HAP-1 (cell line): ENCODE measurements at regions not wholly inside any gene's neighbourhood (a gene's known extent, or its start where the extent isn't known, plus 50 kb on each side); places are given as distances from the start of the nearest gene placed in this dataset.
"Not testable (repeated sequence)": the region's sequence is repeated elsewhere in the genome, so short reads cannot be mapped to it uniquely, and the experiment has no call there.

Experiments used
- DNase-seq, 2 experiments: peaks; one replicate each; pipeline ENCODE4 v3.0.0-alpha.2; 2016 to 2020; ENCODE audit warnings: low spot score in 2 of 2
- H3K27me3 ChIP-seq: fragments of 250-450 bp; sonication (Bioruptor Pico); 2 replicates; pipeline ENCODE4 v1.5.1; 2020; ENCODE audit warnings: low read depth, mild to moderate bottlenecking, moderate library complexity
- H3K36me3 ChIP-seq: fragments of 250-450 bp; sonication (Bioruptor Pico); replicated peaks from 2 replicates; pipeline ENCODE4 v1.5.1; 2020; ENCODE audit warnings: mild to moderate bottlenecking
- H3K4me1 ChIP-seq: fragments of 250-450 bp; sonication (Bioruptor Pico); 2 replicates; pipeline ENCODE4 v1.5.1; 2020; ENCODE audit warnings: mild to moderate bottlenecking
- H3K4me3 ChIP-seq: fragments of 250-450 bp; sonication (Bioruptor Pico); 2 replicates; pipeline ENCODE4 v1.5.1; 2020; ENCODE audit warnings: mild to moderate bottlenecking, moderate library complexity
- H3K9me3 ChIP-seq: fragments of 250-450 bp; sonication (Bioruptor Pico); 2 replicates; pipeline ENCODE4 v1.5.1; 2020; ENCODE audit warnings: mild to moderate bottlenecking, moderate library complexity
- in situ Hi-C: fragments of 300-500 bp; cut with MboI; formaldehyde crosslinking; loops from 3 replicates; pipeline ENCODE4 v1.14.3; 2020; ENCODE audit warnings: low sequenced_read_pairs, inconsistent platforms, mixed read lengths

- no peak overlapping the region for H3K4me3 ChIP-seq
- H3K9me3 ChIP-seq: no peaks in the 10 kb centered on the region
- DNase-seq: peak in 1 of 2 experiments; percentile 7
- in situ Hi-C loops: no loop called here
- H3K4me1 ChIP-seq: no peaks in the 10 kb centered on the region
- no peaks in the 10 kb centered on the region for H3K36me3 ChIP-seq
- no peaks in the 10 kb centered on the region for H3K27me3 ChIP-seq
Observed at GRCh38 chr1:118589238-118589846, 398.8 kb downstream of the TBX15 start.

DNA sequence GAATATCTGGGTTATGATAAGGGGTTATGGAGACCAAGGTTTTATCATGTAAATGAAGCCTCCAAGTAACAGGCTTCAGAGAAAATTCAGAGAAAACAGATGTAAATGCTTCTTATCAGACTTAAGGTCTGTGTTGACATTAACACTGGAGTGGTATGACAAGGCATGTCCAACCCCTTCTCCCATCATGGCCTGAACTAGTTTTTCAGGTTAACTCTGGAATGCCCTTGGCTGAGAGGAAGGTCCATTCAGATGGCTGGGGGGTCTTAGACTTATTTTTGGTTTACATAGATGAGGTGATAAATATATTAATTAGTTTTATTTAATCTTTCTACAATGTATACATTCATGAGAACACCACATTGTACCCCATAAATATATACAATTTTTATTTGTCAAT is 399.6 kb downstream of the TBX15 start:
- in situ Hi-C loops: no loop called here
- Histone ChIP-seq H3K9me3 (no peaks in the 10 kb centered on the region), H3K4me1 (no peaks in the 10 kb centered on the region), H3K4me3 (no peak overlapping the region), H3K27me3 (no peaks in the 10 kb centered on the region), H3K36me3 (no peaks in the 10 kb centered on the region)
- no peak for DNase-seq

- no peaks in the 10 kb centered on the region for H3K36me3 ChIP-seq
- no peak overlapping the region for H3K4me3 ChIP-seq
- H3K27me3 ChIP-seq: no peaks in the 10 kb centered on the region
- in situ Hi-C loops: no loop called here
- DNase-seq: no peak
- no peaks in the 10 kb centered on the region for H3K9me3 ChIP-seq
- no peaks in the 10 kb centered on the region for H3K4me1 ChIP-seq
Observed at GRCh38 chr1:118578276-118578675, 393.2 kb upstream of the SPAG17 start.

GRCh38 chr1:118575060-118575459 is 390.0 kb upstream of the SPAG17 start:
- H3K4me3 ChIP-seq: no peak overlapping the region
- H3K36me3 ChIP-seq: no peaks in the 10 kb centered on the region
- in situ Hi-C loops: no loop called here
- H3K9me3 ChIP-seq: no peaks in the 10 kb centered on the region
- no peaks in the 10 kb centered on the region for H3K4me1 ChIP-seq
- DNase-seq: no peak
- no peaks in the 10 kb centered on the region for H3K27me3 ChIP-seq

GRCh38 chr1:118564961-118565703 is 380.1 kb upstream of the SPAG17 start:
- Histone ChIP-seq H3K4me3 (no peak overlapping the region), H3K4me1 (no peaks in the 10 kb centered on the region; the same call in 1 of the 2 replicates), H3K36me3 (no peaks in the 10 kb centered on the region), H3K27me3 (no peaks in the 10 kb centered on the region), H3K9me3 (no peaks in the 10 kb centered on the region)
- peak in 1 of 2 experiments; percentile 8 for DNase-seq
- in situ Hi-C loops: no loop called here

GRCh38 chr1:118563981-118564951 is 379.2 kb upstream of the SPAG17 start:
- Histone ChIP-seq H3K36me3 (no peaks in the 10 kb centered on the region), H3K4me1 (no peaks in the 10 kb centered on the region; the same call in 1 of the 2 replicates), H3K9me3 (no peaks in the 10 kb centered on the region), H3K4me3 (no peak overlapping the region), H3K27me3 (no peaks in the 10 kb centered on the region)
- in situ Hi-C loops: no loop called here
- DNase-seq: peak; percentile 3 to 10

DNA sequence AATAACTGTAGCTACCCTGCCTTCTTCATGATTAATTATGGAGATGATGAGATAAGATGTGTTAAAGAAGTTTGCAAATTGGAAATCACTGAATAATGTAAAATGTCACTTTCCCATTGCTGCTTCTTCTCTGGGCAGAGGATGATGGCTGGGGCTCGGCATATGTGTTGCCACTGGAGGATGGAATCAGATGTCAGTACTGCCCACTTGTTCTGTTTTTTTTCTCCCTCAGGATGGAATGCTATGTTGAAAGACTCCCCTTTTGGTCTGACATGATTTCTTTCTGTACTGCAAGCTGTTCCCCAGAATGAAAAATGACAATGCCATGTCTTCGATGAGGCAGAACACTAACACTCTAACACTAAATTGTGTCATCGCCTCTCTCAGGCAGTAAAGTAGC is 373.9 kb upstream of the SPAG17 start:
- DNase-seq: no peak
- Histone ChIP-seq H3K36me3 (no peaks in the 10 kb centered on the region), H3K27me3 (no peaks in the 10 kb centered on the region), H3K9me3 (no peaks in the 10 kb centered on the region), H3K4me3 (no peak overlapping the region), H3K4me1 (no peaks in the 10 kb centered on the region)
- in situ Hi-C loops: no loop called here

GRCh38 chr1:118556936-118557335 is 371.9 kb upstream of the SPAG17 start:
- in situ Hi-C loops: no loop called here
- Histone ChIP-seq H3K4me1 (no peaks in the 10 kb centered on the region), H3K9me3 (no peaks in the 10 kb centered on the region), H3K4me3 (no peak overlapping the region), H3K36me3 (no peaks in the 10 kb centered on the region), H3K27me3 (no peaks in the 10 kb centered on the region)
- DNase-seq: no peak

- Histone ChIP-seq H3K4me1 (no peaks in the 10 kb centered on the region), H3K36me3 (no peaks in the 10 kb centered on the region), H3K4me3 (no peak overlapping the region), H3K9me3 (no peaks in the 10 kb centered on the region), H3K27me3 (no peaks in the 10 kb centered on the region)
- in situ Hi-C loops: no loop called here
- DNase-seq: no peak
Observed at GRCh38 chr1:118555638-118556037, 370.6 kb upstream of the SPAG17 start.

DNA sequence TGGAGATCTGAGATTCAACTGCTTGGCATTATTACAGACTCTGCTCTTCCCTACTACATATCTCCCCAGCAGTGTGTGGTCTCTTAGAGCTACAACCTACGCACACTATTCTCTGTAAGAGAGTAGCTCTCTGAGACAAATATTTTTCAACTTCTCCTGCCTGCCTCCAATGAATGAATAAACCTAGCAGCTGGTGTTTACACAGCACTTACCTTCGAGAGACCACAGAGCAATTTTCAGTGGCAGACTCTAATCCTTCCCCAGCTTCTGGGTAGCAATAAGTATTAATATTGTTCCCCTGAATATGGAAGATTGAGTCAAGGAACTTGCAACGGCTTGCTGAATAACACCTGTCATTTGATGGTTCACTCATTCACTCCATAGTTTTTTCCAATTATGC is 350.9 kb upstream of the SPAG17 start:
- Histone ChIP-seq H3K27me3 (no peaks in the 10 kb centered on the region), H3K36me3 (no peaks in the 10 kb centered on the region), H3K9me3 (no peaks in the 10 kb centered on the region), H3K4me1 (no peaks in the 10 kb centered on the region), H3K4me3 (no peak overlapping the region)
- in situ Hi-C loops: no loop called here
- no peak for DNase-seq

DNA sequence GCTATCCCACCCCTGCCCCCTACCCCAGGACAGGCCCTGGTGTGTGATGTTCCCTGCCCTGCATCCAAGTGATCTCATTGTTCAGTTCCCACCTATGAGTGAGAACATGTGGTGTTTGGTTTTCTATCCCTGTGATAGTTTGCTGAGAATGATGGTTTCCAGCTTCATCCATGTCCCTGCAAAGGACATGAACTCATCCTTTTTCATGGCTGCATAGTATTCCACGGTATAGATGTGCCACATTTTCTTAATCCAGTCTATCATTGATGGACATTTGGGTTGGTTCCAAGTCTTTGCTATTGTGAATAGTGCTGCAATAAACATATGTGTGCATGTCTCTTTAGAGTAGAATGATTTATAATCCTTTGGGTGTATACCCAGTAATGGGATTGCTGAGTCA is 326.9 kb upstream of the SPAG17 start:
- H3K4me3 ChIP-seq, in situ Hi-C loops, DNase-seq, H3K27me3 ChIP-seq, H3K9me3 ChIP-seq, H3K36me3 ChIP-seq, H3K4me1 ChIP-seq: not testable (repeated sequence)

DNA sequence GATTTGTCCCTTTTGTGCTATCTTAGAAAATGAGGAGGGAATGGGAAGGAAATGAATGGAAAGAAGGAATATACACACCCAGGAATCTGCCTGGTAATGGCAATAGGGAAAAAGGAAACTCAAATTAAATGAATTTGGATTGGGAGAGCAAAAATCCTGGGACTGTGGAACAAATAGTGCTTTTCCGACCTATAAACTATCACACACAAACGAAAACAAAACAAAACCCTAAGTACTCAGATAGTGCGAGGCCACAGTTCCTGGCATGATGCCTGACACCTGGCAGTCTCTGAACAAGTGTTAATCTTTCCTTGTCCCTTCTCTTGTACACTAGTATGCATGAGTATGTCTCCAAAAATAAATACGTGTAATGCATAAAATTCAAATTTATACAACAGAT is 319.8 kb upstream of the SPAG17 start:
- no peaks in the 10 kb centered on the region for H3K27me3 ChIP-seq
- H3K4me1 ChIP-seq: no peaks in the 10 kb centered on the region
- H3K36me3 ChIP-seq: no peaks in the 10 kb centered on the region
- no peak overlapping the region for H3K4me3 ChIP-seq
- in situ Hi-C loops: no loop called here
- no peak for DNase-seq
- H3K9me3 ChIP-seq: no peaks in the 10 kb centered on the region

GRCh38 chr1:118504221-118504644 is 319.2 kb upstream of the SPAG17 start:
- Histone ChIP-seq H3K4me1 (no peaks in the 10 kb centered on the region), H3K36me3 (no peaks in the 10 kb centered on the region), H3K27me3 (no peaks in the 10 kb centered on the region), H3K9me3 (no peaks in the 10 kb centered on the region), H3K4me3 (no peak overlapping the region)
- DNase-seq: no peak
- in situ Hi-C loops: no loop called here

DNA sequence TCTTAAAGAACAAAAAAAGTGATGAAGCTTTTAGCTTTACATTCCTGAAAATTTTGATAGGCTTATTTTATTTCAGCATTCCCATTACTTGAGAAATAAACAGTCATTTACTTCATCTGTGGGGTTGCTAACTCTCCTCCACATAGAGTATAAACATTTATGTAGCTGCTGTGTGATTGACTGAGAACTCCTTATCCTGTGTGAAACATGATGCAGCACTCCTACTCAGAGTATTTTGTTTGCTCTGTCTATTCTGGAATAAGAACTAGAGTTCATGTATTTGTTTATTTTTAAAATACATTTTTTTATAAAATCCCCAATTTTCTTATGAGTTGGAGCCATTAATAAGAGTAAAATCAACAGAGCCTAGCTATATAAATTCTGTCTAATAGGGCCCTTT is 318.7 kb upstream of the SPAG17 start:
- H3K4me3 ChIP-seq: no peak overlapping the region
- no peaks in the 10 kb centered on the region for H3K9me3 ChIP-seq
- H3K27me3 ChIP-seq: no peaks in the 10 kb centered on the region
- H3K4me1 ChIP-seq: no peaks in the 10 kb centered on the region
- DNase-seq: no peak
- H3K36me3 ChIP-seq: no peaks in the 10 kb centered on the region
- in situ Hi-C loops: no loop called here
